Parathyroid adenoma (tissue), 2 donors: ENCODE measurements at regions not wholly inside any gene's neighbourhood (a gene's known extent, or its start where the extent isn't known, plus 50 kb on each side); places are given as distances from the start of the nearest gene placed in this dataset.

Experiments used
- H2AFZ ChIP-seq: fragments of 300-600 bp; sonication (generic); one replicate; pipeline ENCODE4 v1.7.0; 2017; ENCODE audit warnings: antibody characterized with exemption, mild to moderate bottlenecking
- H3K27ac ChIP-seq: fragments of 300-600 bp; sonication (generic); one replicate; pipeline ENCODE4 v1.7.0; 2017
- H3K27me3 ChIP-seq: fragments of 300-600 bp; sonication (generic); one replicate; pipeline ENCODE4 v1.7.0; 2017; ENCODE audit warnings: low read length; ENCODE audit not compliant: control insufficient read depth, insufficient read depth
- H3K36me3 ChIP-seq: fragments of 300-600 bp; sonication (generic); one replicate; pipeline ENCODE4 v1.7.0; 2017; ENCODE audit warnings: low read length; ENCODE audit not compliant: control insufficient read depth, insufficient read depth
- H3K4me1 ChIP-seq: fragments of 300-600 bp; sonication (generic); one replicate; pipeline ENCODE4 v1.7.0; 2017; ENCODE audit warnings: control low read depth
- H3K4me2 ChIP-seq: fragments of 300-600 bp; sonication (generic); one replicate; pipeline ENCODE4 v1.7.0; 2017; ENCODE audit warnings: low read length
- H3K4me3 ChIP-seq: fragments of 300-600 bp; sonication (generic); one replicate; pipeline ENCODE4 v1.7.0; 2017; ENCODE audit warnings: low read depth, low read length
- H3K79me2 ChIP-seq: fragments of 300-600 bp; sonication (generic); one replicate; pipeline ENCODE4 v1.7.0; 2017; ENCODE audit warnings: control low read depth
- H3K9ac ChIP-seq: fragments of 300-600 bp; sonication (generic); one replicate; pipeline ENCODE4 v1.7.0; 2017; ENCODE audit warnings: mild to moderate bottlenecking
- H3K9me3 ChIP-seq: fragments of 300-600 bp; sonication (generic); one replicate; pipeline ENCODE4 v1.7.0; 2017; ENCODE audit warnings: low read length; ENCODE audit not compliant: control insufficient read depth
- CTCF ChIP-seq: fragments of 300-600 bp; sonication (generic); IDR thresholded peaks from one replicate; pipeline ENCODE4 v1.7.0; 2017; ENCODE audit warnings: antibody characterized with exemption, mild to moderate bottlenecking
- donor health status: primary hyperparathyroidism.

DNA sequence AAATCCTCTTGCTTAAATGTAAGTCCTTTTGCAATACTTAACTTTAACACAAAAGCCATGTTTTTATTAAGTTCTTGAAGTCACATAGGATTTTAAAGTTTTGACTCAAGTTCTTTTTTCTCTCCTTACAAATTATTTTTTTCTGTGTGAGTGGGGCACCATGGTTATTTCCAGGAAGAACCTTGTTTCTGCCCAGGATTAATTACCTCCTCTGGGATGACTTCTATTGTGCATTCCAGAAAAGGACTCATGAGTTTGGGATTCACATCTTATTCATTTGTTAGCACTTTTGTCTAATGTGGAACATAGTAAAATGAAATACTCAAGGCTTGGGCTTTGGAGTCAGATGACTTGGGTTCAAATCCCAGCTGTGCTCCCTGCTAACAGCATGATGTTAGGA, 421.4 kb upstream of the WWC1 start:
- no peaks in the 10 kb centered on the region for H3K9me3 ChIP-seq
- no peaks in the 10 kb centered on the region for H3K4me1 ChIP-seq
- no peaks in the 10 kb centered on the region for H3K27me3 ChIP-seq
- no peak for TF ChIP-seq CTCF
- H3K4me3 ChIP-seq, result no peak overlapping the region
- no peak overlapping the region for H3K4me2 ChIP-seq
- no peak overlapping the region for H3K27ac ChIP-seq
- no peaks in the 10 kb centered on the region for H3K36me3 ChIP-seq
- H2AFZ ChIP-seq, result no peak overlapping the region
- H3K9ac ChIP-seq, result no peak overlapping the region
- H3K79me2 ChIP-seq, result no peaks in the 10 kb centered on the region

DNA sequence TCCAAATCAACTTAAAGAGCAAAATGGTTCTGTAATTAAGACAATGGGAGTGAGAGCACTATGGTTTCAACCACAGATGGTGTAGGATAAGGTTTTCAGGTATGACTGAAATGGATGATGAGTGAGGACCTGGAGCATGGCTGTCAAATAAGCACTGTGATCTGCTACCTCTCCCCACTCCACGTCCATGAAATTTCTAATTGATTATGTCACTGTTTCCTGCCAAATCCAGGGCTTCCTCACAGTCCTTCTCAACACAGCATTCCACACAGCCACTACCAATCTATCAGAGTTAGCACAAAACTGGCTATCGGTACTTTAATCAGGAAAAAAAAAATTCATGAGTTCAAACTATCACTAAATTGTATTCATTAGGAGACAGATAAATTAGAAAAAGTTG, 420.4 kb upstream of the WWC1 start:
- Histone ChIP-seq H3K4me2 (no peak overlapping the region), H3K36me3 (no peaks in the 10 kb centered on the region), H3K4me1 (no peaks in the 10 kb centered on the region), H3K79me2 (no peaks in the 10 kb centered on the region), H3K4me3 (no peak overlapping the region), H2AFZ (no peak overlapping the region), H3K27ac (no peak overlapping the region), H3K9ac (no peak overlapping the region), H3K27me3 (no peaks in the 10 kb centered on the region), H3K9me3 (no peaks in the 10 kb centered on the region)
- TF ChIP-seq CTCF, result no peak

- no peak for TF ChIP-seq CTCF
- Histone ChIP-seq H3K4me1 (no peaks in the 10 kb centered on the region), H3K36me3 (no peaks in the 10 kb centered on the region), H3K79me2 (no peaks in the 10 kb centered on the region), H3K9ac (no peak overlapping the region), H2AFZ (no peak overlapping the region), H3K9me3 (no peaks in the 10 kb centered on the region), H3K27me3 (no peaks in the 10 kb centered on the region), H3K27ac (no peak overlapping the region), H3K4me3 (no peak overlapping the region), H3K4me2 (no peak overlapping the region)
Measured at GRCh38 chr5:167872791-167873190, 418.7 kb upstream of the WWC1 start.

DNA sequence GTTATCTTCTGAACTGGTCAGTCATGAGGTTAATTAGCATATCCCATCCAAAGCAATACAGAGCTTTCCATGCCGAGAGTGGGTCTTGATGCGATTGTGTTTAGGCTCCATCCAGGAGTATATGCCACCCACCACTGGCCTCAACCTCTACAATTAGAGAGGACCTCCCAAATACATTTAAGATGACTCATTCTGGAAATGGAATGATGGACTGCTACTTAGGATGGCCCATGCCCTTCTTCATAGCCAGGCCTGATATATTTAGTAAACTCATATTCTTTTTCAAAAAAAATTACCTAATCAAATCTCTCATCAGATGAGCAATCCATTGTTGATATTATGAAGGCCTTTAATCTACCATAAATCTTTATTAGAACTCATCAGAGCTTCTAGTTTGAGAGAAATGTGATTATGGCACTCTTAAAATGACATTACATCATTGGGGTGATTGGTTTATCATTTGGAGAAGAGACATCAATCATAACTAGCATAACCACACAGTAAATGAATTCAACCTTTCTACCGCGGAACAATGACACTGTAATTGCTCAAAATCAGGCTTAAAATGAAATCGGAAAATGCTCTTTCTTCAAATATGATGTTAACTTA, 414.2 kb upstream of the WWC1 start:
- no peak overlapping the region for H2AFZ ChIP-seq
- no peak overlapping the region for H3K9ac ChIP-seq
- H3K27me3 ChIP-seq, result no peaks in the 10 kb centered on the region
- H3K4me3 ChIP-seq, result no peak overlapping the region
- H3K27ac ChIP-seq, result no peak overlapping the region
- no peaks in the 10 kb centered on the region for H3K79me2 ChIP-seq
- TF ChIP-seq CTCF, result no peak
- no peaks in the 10 kb centered on the region for H3K9me3 ChIP-seq
- H3K36me3 ChIP-seq, result no peaks in the 10 kb centered on the region
- no peaks in the 10 kb centered on the region for H3K4me1 ChIP-seq
- H3K4me2 ChIP-seq, result no peak overlapping the region

DNA sequence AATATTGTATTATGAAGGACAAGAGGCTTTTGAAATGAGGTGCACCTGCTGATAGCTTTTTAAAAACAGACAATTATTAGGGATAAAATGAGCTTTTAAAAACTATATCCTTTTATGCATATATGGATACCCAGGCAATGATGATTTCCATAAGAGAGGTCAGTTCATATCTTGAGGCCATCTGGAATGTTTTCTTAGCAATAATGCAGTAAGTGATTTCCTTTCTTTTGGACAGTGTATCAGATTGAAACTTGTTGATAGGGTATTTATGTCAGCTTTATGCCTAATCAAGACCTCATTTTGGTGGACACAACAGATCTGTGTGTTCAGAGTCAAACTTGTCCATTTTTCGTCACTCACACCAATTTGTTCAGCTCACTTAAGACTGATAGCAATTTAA, 413.5 kb upstream of the WWC1 start:
- no peaks in the 10 kb centered on the region for H3K4me1 ChIP-seq
- H3K79me2 ChIP-seq, result no peaks in the 10 kb centered on the region
- H3K9ac ChIP-seq, result no peak overlapping the region
- no peak overlapping the region for H3K27ac ChIP-seq
- no peaks in the 10 kb centered on the region for H3K27me3 ChIP-seq
- no peak overlapping the region for H3K4me3 ChIP-seq
- H2AFZ ChIP-seq, result no peak overlapping the region
- no peak overlapping the region for H3K4me2 ChIP-seq
- no peak for TF ChIP-seq CTCF
- H3K36me3 ChIP-seq, result no peaks in the 10 kb centered on the region
- no peaks in the 10 kb centered on the region for H3K9me3 ChIP-seq
